AG04450 (cell line): ENCODE measurements at regions not wholly inside any gene's neighbourhood (a gene's known extent, or its start where the extent isn't known, plus 50 kb on each side); places are given as distances from the start of the nearest gene placed in this dataset.

Experiments used
- CTCF ChIA-PET: fragments of 300-600, 350-600 bp; formaldehyde crosslinking; extraction: SDS; loops from one replicate; lab custom pipeline; 2022; ENCODE audit warnings: antibody characterized with exemption, inconsistent platforms; lab: Charles Lee
- POLR2A ChIA-PET: fragments of 350-600 bp; formaldehyde crosslinking; extraction: SDS; loops from one replicate; lab custom pipeline; 2021; ENCODE audit warnings: antibody characterized with exemption, inconsistent platforms; lab: Yijun Ruan, JAX
- DNase-seq: peaks from one replicate; pipeline ENCODE4 v3.0.0-alpha.2; 2011; ENCODE audit warnings: low read depth, low spot score
- H3K27ac ChIP-seq: one replicate; pipeline ENCODE4 v1.5.1; 2012; ENCODE audit warnings: low read depth, low read length, control low read depth
- H3K27me3 ChIP-seq: one replicate; pipeline ENCODE4 v1.6.0; 2012; ENCODE audit warnings: low read length; ENCODE audit not compliant: control insufficient read depth, insufficient read depth
- H3K4me3 ChIP-seq: 2 replicates; pipeline ENCODE4 v1.5.1; 2011; ENCODE audit warnings: mild to moderate bottlenecking, low read depth, low read length, control low read depth
- H3K9me3 ChIP-seq: 2 replicates; pipeline ENCODE4 v1.5.1; 2012; ENCODE audit warnings: low read length; ENCODE audit not compliant: control insufficient read depth, insufficient read depth
- CTCF ChIP-seq: IDR thresholded peaks from 2 replicates; pipeline ENCODE4 v1.5.1; 2011; ENCODE audit warnings: low read depth, low read length, control low read depth, inconsistent platforms

- POLR2A ChIA-PET: no interaction called here
- Histone ChIP-seq H3K9me3 (peaks cover 5% of the 10 kb centered on the region; the same call in 1 of the 2 replicates), H3K27me3 (no peaks in the 10 kb centered on the region), H3K27ac (no peak overlapping the region), H3K4me3 (no peak overlapping the region)
- DNase-seq: no peak
- CTCF ChIA-PET: no interaction called here
- no peak for TF ChIP-seq CTCF
Observed at GRCh38 chr10:96772196-96772595, 51.9 kb upstream of the PIK3AP1 start.

DNA sequence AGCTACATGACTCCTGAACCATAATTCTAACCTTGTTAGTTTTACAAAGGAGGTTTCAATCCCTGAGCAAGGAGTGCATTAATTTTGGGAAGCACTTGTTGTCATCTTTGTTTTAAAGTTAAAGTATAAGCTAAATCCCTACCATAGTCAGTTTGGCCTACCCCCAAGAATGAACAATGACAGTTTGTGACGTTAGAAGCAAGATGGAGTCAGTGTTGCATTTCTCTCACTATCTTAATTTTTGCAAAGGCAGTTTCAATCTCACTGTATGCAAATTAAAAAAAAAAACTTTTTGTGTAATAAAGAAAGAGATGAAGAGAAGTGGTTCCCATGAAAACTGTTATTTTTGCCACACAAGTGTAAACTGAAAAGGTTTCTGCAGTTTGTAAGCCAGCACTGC, 50.7 kb upstream of the PIK3AP1 start:
- ChIA-PET POLR2A (no interaction called here), CTCF (interaction anchor here (1.1 kb wide), 1 partner anchor 439 kb away, joined by 3 read pairs; no protein-coding TSS in a partner anchor)
- TF ChIP-seq CTCF: no peak
- no peak overlapping the region for H3K4me3 ChIP-seq
- no peak overlapping the region for H3K27ac ChIP-seq
- H3K27me3 ChIP-seq: no peaks in the 10 kb centered on the region
- peaks cover 5% of the 10 kb centered on the region; the same call in 1 of the 2 replicates for H3K9me3 ChIP-seq
- DNase-seq: no peak
